SK-N-MC (cell line): ENCODE measurements at regions not wholly inside any gene's neighbourhood (a gene's known extent, or its start where the extent isn't known, plus 50 kb on each side); places are given as distances from the start of the nearest gene placed in this dataset.

Experiments
- EZH2 ChIP-seq: fragments of 200-600 bp; sonication (generic); IDR thresholded peaks from one replicate; pipeline ENCODE4 v1.6.1; 2017; ENCODE audit warnings: antibody characterized with exemption
- FOXP2 ChIP-seq: optimal IDR thresholded peaks from 2 replicates; pipeline ENCODE3; 2011; ENCODE audit warnings: mild to moderate bottlenecking, moderate library complexity; ENCODE audit not compliant: insufficient read depth; ENCODE audit errors: extremely low read length, control extremely low read depth
- POLR2AphosphoS5 ChIP-seq: IDR thresholded peaks from 2 replicates; pipeline ENCODE4 v1.6.1; 2012; ENCODE audit warnings: mild to moderate bottlenecking, low read depth, low read length, borderline replicate concordance

DNA sequence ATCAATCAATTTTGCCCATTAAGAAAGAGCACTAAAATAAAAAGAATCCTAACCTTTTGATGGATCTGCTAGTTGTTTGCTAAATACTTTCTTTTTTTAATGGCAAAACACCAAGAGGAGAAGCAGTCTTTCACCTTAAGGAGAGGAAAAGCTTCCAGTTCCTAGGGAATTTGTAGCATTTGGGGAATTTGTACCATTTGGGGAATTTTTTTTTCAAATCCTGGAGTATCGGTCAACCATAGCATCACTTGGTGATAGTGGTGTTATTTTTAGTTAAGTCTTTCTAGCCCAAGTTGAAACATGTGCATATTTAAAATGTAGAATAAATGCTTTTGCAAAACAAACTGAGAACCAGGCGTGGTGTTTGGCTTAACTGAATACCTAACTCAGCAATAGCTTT lies 117.5 kb upstream of the SEMA6D start:
- no peak for TF ChIP-seq EZH2
- TF ChIP-seq POLR2AphosphoS5, result no peak
- no peak for TF ChIP-seq FOXP2
